HUDEP-2 (cell line): ENCODE measurements at regions not wholly inside any gene's neighbourhood (a gene's known extent, or its start where the extent isn't known, plus 50 kb on each side); places are given as distances from the start of the nearest gene placed in this dataset.
A peak's percentile ranks its signal among the peaks of the same experiment; 100 is the strongest.
"Not testable (repeated sequence)": the region's sequence is repeated elsewhere in the genome, so short reads cannot be mapped to it uniquely, and the experiment has no call there.

Source experiments
- DNase-seq, 76 experiments: peaks; one replicate each; lab custom pipeline; 2025; ENCODE audit not compliant: unreplicated experiment in 76 of 76; lab: John Stamatoyannopoulos, UW

- DNase-seq = peak; percentile 45 to 99 (median 95)
Observed at GRCh38 chr5:154653764-154654485, 101.3 kb upstream of the LARP1 start.

GRCh38 chr5:154653418-154653763 lies 101.8 kb upstream of the LARP1 start:
- peak in 64 of 76 experiments; percentile 19 to 93 (median 50) for DNase-seq

- peak in 33 of 76 experiments; percentile 3 to 57 (median 36) for DNase-seq
Observed at GRCh38 chr5:154652746-154653417, 102.3 kb upstream of the LARP1 start.

- DNase-seq = not testable (repeated sequence)
Observed at GRCh38 chr5:154651795-154652194, 103.4 kb upstream of the LARP1 start.

GRCh38 chr5:154648706-154649105 lies 106.5 kb upstream of the LARP1 start:
- peak in 67 of 76 experiments; percentile 4 to 84 (median 57) for DNase-seq

GRCh38 chr5:154648229-154648628 lies 106.9 kb upstream of the LARP1 start:
- no peak for DNase-seq

GRCh38 chr5:154647761-154648145 lies 107.4 kb upstream of the LARP1 start:
- DNase-seq = no peak

- peak in 13 of 76 experiments; percentile 6 to 37 (median 22) for DNase-seq
Observed at GRCh38 chr5:154647114-154647760, 107.9 kb upstream of the LARP1 start.

GRCh38 chr5:154646745-154647113 lies 108.4 kb upstream of the LARP1 start:
- DNase-seq = no peak

GRCh38 chr5:154644745-154645411 lies 110.3 kb upstream of the LARP1 start:
- no peak for DNase-seq

GRCh38 chr5:154642499-154643245 lies 112.5 kb upstream of the LARP1 start:
- peak in 72 of 76 experiments; percentile 44 to 90 (median 70) for DNase-seq

GRCh38 chr5:154640213-154640831 lies 114.9 kb upstream of the LARP1 start:
- DNase-seq = peak in 22 of 76 experiments; percentile 2 to 47 (median 21)

- DNase-seq = not testable (repeated sequence)
Observed at GRCh38 chr5:154636786-154637185, 118.4 kb upstream of the LARP1 start.

- DNase-seq = not testable (repeated sequence)
Observed at GRCh38 chr5:154636271-154636670, 118.9 kb upstream of the LARP1 start.

GRCh38 chr5:154633744-154634143 lies 121.4 kb upstream of the LARP1 start:
- not testable (repeated sequence) for DNase-seq

- DNase-seq = no peak
Observed at GRCh38 chr5:154631141-154631540, 124.0 kb upstream of the LARP1 start.

GRCh38 chr5:154630410-154630809 lies 124.8 kb upstream of the LARP1 start:
- no peak for DNase-seq

GRCh38 chr5:154628685-154629084 lies 126.5 kb upstream of the LARP1 start:
- DNase-seq = no peak

GRCh38 chr5:154627698-154628678 lies 127.2 kb upstream of the LARP1 start:
- peak in 23 of 76 experiments; percentile 3 to 47 (median 17) for DNase-seq
